CMK (cell line): ENCODE measurements at regions not wholly inside any gene's neighbourhood (a gene's known extent, or its start where the extent isn't known, plus 50 kb on each side); places are given as distances from the start of the nearest gene placed in this dataset.
"Not testable (repeated sequence)": the region's sequence is repeated elsewhere in the genome, so short reads cannot be mapped to it uniquely, and the experiment has no call there.

Source experiments
- DNase-seq: peaks from one replicate; pipeline ENCODE4 v3.0.0-alpha.2; 2010; ENCODE audit warnings: low read depth

- no peak for DNase-seq
These were observed 204.6 kb upstream of the CFAP20DC start for GRCh38 chr3:59254433-59254832.

- DNase-seq: no peak
These were observed 203.7 kb upstream of the CFAP20DC start for GRCh38 chr3:59253523-59253922.

- no peak for DNase-seq
These were observed 202.0 kb upstream of the CFAP20DC start for GRCh38 chr3:59251869-59252268.

DNA sequence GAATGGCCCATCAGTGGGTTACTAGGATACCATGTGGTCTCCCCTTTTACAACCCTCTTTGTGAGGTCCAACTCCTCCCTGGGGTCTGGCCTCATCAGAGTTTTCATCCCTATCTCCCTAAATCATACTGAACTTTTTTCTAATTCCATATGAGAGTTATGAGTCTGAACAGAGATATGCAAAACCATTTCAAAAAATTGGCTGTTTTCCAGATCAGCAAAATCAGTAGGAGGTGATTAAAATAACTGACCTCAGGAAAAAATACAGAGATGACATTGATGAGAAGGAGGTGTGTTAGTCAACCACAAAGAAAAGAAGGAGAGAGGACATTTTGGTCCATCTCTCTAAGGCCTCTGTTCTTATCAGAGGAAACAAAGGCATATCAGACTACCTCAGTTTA lies 200.8 kb upstream of the CFAP20DC start:
- DNase-seq: no peak

GRCh38 chr3:59249698-59250361 lies 200.0 kb upstream of the CFAP20DC start:
- DNase-seq: no peak

DNA sequence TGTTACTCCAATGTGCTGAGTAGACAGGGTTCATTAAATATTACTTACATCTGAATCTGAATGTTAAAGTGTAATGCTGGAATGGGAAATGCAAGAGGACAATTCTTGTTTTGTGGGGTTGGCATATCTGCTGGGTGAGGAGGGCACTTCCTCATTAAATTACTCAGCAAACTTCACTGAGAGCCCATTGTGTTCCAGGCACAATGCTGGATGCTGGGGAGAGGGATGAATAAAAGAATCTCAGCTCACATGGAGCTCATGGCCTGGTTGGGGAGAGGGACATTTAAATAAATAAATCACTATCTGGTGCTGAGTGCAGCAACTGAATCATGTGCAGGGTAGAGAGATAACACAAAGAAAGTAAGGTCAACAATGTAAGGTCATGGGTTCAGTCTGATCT lies 199.2 kb upstream of the CFAP20DC start:
- DNase-seq: no peak

DNA sequence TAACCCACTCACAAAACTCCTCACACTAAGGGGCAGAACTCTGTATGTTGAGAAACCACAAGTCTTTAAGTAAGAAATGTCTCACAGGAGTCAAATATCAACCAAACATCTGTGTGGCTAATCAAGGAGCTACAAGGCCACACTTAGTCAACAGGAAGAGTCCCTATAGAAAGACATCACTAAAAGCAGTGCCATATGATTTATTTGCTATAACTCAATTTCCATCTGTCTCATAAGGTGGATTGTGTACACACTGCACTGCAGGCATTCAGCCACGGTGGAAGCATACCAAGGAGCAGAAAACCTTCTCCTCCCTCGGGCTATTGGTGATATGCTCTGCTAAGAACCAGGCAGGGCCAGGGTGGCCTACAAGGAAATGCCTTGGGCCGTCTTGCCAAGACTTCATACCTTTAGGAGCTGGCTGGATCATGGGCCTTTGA lies 197.6 kb upstream of the CFAP20DC start:
- DNase-seq: no peak

DNA sequence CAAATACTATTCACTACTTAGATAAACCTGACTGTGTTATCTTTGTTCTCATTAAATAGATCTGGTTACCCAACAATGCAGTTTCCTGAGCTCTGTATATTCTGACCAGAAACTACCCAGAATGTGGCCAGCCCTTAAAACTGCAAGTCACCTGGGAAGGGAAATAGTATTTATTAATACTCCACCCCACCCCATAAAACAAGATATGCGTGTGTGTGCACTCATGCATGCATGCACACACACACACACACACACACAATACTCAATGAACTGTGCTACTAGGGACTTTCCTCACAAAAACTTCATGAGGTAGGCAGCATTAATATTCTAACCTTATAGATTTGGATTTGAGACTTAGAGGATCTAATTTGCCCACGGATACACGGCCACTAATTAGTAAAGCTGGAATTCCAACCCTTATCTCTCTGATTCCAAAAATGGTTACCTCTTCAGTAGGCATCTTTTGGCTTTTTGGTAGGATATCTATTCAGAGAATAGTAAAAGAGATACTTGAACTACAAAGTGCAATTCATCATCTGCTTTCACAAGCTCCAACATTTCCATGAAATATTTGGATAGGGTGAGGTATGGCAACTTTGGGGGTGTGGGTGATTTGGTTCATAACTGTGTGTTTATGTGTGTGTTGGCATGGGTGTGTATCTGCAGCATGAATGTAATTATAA lies 197.0 kb upstream of the CFAP20DC start:
- DNase-seq: no peak

DNA sequence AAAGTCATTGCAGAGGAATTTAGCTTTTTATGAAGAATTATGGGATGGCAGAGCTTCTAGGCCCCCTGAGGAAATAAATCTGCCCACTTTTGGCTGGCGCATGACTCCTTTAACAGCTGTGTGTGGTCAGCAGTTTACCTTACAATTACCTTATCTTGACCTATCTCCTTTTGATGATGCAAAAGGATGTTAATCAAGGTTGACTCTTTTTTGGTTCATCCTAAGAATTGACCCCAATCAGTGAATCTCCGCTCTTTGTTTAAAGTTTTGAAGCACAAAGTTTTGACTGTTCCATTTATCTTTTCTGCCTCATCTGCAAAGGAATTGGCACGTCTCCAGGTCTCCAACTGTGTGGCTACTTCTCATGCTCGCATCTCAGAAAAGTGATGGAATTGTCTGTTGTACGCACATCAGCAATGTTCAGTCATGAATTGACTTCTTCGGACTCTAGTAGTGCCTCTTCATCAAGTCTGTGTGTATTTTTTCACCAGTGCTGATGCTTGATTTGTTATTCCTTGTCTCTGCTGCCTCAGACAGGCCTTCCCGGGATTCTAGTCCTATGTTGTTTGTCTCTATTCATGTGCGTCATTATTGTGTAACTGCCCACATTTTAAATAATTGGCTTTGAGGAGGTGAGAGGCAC lies 196.2 kb upstream of the CFAP20DC start:
- DNase-seq: no peak

DNA sequence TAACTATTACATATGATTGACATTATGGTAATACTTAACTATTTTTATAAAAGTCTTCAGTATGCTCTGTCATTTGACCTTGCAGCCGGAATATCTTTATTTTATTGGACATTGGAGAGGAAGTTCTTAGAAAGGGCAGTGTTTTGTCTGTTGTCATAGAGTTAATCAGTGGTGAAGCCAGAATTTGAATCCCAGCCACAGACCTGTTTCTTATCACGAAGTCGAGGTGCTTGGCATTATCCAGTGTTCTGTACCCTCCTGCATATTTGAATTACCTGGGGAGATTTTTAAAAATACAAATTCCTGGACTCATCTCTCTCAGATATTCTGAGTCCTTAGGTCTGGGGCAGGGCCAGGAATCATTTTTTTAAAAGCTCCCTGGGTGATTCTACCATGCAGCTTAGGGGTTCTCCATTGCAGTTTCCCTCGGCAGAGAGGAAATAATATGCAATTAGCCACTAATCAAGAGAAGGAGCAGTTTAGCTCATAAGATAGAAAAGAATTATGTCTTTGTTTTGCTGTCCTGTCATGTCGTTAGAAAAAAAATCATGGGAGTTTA lies 195.6 kb upstream of the CFAP20DC start:
- DNase-seq: no peak

DNA sequence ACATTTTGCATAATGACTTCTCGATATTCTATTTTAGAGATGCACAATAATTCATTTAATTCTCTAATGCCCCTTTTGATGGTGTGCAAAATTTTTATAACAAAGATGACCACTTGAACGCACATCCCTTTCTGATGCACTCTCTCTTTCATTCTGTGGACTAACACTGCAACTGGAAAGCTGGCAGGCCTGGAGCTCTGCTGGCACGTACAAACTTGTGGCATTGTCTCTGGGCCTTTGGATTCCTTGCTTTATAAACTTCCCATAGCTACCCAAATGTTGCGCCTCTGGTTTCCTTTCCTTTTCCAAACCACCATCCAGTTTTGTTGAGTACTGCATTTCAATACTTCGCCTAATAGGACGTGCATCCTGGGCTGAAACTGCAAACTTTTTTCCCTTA lies 194.5 kb upstream of the CFAP20DC start:
- DNase-seq: no peak

DNA sequence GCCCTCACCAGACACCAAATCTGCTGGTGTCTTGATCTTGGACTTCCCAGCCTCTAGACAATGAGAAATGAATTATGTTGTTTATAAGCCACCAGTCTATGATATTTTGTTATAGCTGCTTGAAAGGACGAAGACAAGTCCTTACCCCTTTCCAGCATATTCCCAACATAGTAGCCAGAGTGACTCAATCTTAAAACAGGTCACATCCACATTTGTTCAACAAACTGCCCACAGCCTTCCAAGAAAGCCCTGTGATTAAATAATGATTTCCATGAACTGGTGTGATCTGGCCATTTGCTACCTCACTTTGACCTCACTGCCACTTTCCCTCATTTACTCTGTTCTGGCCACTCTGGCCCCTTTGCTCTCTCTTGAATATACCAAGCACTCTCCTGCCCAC lies 193.7 kb upstream of the CFAP20DC start:
- no peak for DNase-seq

- no peak for DNase-seq
These were observed 190.9 kb upstream of the CFAP20DC start for GRCh38 chr3:59240666-59241255.

GRCh38 chr3:59237121-59237520 lies 187.3 kb upstream of the CFAP20DC start:
- DNase-seq: no peak

DNA sequence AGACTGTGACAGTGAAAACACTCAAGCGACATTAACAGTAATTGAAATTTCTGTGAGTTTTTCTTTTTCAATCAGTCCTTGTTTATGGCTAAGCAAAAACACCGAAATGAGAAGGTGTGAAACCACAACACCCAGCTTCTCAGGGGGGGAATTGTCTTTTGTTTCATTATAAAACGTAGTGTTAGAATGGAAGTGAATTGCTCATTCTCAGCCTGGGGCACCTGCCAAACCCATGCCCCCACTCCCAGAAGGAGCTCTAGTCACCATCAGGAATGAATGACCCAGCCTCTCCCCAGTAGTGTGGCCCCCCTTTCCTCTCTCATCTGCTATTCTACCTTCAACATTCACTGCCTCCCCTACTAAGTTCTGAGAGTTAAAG lies 185.8 kb upstream of the CFAP20DC start:
- DNase-seq: no peak

DNA sequence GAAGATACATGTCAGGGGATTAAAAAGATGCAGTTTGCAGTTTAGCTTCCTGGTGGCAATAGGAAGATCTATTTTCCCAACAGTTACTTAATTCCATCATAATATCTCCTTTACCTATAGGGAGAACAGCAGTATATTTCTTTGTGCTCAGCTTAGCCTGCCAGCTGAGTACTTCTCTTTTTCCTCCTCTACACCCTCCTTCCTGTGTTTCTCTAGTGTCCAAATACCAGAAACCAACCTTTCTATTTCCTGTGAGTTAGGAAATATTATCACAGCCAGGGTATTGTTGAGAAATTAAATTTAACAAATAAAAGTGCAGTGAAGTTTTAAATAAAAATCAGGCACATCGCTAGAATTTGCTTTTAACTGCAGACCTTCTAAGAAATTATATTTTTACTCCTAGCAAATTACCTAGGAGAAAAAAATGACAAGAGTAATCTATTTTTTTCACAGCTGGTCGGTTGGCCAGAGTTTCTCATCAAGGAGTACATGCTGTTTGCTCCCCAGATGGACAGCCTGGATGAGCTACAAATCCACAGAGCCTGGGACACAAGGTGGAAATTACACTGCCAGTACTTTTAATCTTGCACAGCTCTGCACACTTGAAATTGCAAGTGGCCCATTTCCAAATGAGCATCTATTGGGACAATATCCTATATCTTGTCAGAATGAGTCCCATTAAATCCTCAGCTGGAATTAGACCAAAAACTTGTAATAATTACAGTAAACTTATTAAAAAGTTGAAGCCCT lies 185.2 kb upstream of the CFAP20DC start:
- DNase-seq: no peak

DNA sequence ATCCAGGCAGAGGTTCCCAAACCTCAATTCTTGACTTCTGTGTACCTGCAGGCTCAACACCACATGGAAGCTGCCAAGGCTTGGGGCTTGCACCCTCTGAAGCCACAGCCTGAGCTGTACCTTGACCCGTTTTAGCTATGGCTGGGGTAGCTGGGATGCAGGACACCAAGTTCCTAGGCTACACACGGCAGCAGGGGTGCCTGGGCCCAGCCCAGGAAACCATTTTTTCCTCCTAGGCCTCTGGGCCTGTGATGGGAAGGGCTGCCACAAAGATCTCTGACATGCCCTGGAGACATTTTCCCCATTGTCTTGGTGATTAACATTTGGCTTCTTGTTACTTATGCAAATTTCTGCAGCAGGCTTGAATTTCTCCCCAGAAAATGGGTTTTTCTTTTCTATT lies 180.6 kb upstream of the CFAP20DC start:
- not testable (repeated sequence) for DNase-seq

DNA sequence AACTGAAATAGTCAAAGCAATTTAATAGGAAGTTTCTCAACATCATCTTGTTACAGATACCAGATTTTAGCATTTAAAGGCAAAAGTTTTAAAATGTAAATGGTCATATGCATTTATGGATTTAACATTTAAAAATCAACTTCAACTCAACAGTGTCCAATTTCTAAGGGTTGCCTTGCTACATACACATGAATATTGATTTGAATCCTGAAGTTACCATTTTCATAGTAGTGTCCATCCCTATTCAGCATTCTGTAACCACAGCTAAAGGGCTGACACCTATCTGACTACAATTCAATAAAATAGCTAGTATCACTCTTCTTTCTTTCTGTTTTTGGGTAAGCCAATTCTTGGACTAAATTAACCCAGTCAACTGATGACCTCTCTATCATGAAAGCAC lies 164.0 kb upstream of the CFAP20DC start:
- no peak for DNase-seq

DNA sequence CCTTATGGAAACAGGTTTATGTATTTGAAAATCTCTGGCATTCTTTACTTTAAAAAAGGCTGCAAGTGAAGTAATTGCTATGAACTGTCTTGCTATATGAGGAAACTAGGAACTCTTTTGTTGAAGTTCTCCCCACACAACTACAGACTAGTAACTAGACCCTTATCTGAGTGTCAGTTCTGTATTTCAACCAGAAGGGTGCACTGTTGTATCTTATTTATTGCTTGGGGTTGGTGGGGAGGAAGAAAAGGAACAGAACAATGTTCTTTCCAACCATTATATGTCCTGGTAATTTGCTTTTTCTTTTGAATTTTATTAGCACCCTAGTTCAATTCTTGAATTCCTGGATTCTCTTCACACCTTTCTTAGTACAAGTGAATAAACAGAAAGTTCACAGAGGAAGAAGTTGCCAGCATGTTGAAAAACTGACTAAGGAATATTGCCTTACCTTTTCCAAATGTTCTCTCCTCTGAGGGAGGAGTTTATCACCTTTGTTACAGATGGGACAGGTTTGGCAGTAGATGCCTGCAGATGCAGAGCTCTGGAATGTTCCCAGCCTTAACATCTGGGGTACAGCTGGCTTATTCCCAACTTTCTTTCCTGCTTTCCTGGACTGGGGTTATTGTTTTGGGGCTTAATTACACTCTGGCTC lies 162.4 kb upstream of the CFAP20DC start:
- peak; percentile 17 for DNase-seq

DNA sequence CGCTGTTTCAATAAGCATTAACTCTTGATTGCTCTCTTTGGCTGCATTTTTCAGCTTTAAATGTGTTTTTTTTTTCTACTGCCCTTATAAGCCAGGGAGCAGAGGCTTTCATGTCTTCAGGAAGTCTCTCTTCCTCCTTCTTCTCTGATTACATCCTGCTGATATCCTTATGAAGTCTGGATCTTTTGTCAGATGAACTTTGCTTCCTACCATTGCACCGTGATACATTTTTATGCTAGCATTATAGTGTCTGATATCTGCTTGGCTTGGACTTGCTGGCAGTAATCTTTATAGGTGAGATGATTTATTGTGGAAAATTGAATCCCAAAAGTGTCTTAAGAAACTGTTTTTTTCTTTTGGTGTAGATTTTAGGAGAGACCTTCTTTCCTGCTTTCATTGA lies 160.4 kb upstream of the CFAP20DC start:
- no peak for DNase-seq

DNA sequence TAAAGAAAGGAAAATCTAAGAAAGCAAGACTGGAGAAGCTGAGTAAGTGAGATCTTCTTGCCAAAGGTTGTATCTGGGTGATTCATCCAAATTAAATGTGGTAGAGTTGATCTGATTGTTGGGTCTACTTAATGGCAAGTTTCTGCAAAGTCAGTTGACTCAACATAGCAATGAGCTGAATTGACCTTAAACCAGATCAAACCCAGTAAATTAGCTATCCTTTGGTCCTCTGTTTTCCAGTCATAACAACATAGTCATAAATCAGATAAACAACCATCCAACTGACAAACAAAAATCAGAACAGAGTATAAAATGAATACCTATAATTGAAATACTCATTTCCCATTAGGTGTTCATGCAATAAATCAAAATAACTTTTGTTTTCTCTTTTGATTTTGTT lies 142.6 kb upstream of the CFAP20DC start:
- DNase-seq: no peak

GRCh38 chr3:59191651-59192050 lies 141.8 kb upstream of the CFAP20DC start:
- DNase-seq: no peak
